ENCODE measurements at regions not wholly inside any gene's neighbourhood (a gene's known extent, or its start where the extent isn't known, plus 50 kb on each side); places are given as distances from the start of the nearest gene placed in this dataset.

GRCh38 chr1:170274131-170274501 is 128.4 kb downstream of the NTMT2 start:
- no peak for TF ChIP-seq CTCF (IDR thresholded peaks at IDR 0.05)
- no peak for TF ChIP-seq POLR2A (IDR thresholded peaks at IDR 0.05)
